GM21390 (cell line): ENCODE measurements at regions not wholly inside any gene's neighbourhood (a gene's known extent, or its start where the extent isn't known, plus 50 kb on each side); places are given as distances from the start of the nearest gene placed in this dataset.

Experiments used
- ATAC-seq: cut with Tn5 transposase; IDR thresholded peaks from one replicate; pipeline ENCODE4 v1.9.1; 2021; ENCODE audit not compliant: unreplicated experiment

DNA sequence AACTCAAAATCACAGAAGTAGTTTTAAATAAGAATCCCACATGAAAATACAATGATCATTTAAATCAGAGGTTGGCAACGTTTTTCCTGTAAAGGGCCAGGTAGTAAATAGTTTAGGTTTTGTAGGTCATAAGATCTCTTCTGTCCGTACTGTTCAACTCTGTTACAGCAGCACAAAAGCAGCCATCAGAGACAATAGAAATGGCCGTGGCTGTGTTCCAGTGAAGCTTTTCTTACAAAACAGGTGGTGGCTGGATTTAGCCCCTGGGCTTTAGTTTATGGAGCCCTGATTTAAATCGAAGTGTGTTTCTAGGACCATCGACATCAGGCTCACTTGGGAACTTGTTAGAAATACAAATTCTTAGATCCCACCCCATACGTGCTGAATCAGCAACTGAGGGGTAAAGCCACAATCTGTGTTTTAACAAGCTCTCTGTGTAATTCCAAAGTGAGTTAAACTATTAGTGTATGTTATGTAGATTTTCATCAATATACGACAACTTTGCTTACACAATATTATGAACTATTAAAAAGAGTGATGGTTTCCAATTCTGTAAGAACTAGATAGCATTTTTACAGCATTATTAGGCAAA lies 54.8 kb upstream of the MIR17HG start:
- no peak for ATAC-seq

DNA sequence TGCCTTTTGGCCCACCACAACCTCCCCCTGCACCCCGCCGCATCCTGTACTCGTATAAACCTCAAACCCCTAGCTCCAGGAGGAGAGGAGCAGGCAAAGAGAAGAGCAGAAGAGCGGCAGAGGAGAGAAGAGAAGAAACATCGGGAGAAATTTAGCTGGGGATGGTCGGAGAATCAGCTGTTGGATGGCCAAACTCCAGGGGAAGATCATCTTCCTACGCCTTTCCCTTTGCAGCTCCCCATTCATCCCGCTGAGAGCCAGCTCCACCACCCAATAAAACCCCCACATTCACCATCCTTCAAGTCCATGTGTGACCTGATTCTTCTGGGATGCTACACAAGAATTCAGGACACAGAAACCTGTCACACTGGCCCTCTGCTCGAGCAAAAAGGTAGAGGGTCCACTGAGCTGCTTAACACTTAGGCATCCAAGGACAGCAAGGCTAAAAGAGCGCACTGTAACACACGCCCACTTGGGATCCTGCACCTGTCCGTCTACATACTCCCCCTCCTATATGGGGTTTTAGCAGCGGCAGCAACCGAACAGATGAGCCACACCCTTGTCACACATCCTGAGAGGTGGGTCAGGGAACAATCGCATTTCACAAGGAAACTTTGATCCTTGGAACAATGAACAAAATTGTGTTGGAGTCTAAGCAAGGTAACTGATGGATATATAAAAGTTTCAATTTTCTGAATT lies 51.6 kb upstream of the MIR17HG start:
- ATAC-seq: no peak

DNA sequence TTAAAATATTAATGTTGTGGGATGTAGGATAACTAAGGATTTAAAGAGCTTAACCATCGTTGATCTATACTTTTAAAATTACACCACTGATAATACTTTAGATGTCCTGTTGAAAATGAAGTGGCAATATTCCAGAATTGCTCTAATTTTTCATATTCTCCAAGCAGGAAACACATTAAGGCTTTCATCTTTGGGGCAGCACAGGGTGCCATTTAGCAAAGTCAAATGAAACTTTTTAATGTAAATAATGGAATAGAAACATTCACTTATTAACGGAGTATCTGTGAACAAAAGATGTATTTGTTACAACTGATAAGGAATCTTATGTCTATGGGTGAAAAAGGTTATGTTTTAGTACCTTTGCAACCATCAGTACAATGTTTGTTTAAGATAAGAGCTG lies 50.0 kb upstream of the MIR17HG start:
- ATAC-seq: no peak
